Brain microvascular endothelial cell (primary cell): ENCODE measurements at regions not wholly inside any gene's neighbourhood (a gene's known extent, or its start where the extent isn't known, plus 50 kb on each side); places are given as distances from the start of the nearest gene placed in this dataset.

Experiments
- DNase-seq: peaks from one replicate; pipeline ENCODE4 v3.0.0-alpha.2; 2020
- H3K27ac ChIP-seq: fragments of 250-450 bp; sonication (Bioruptor Pico); 2 replicates; pipeline ENCODE4 v1.5.1; 2020; ENCODE audit warnings: mild to moderate bottlenecking, moderate library complexity
- H3K27me3 ChIP-seq: fragments of 250-450 bp; sonication (Bioruptor Pico); replicated peaks from 2 replicates; pipeline ENCODE4 v1.5.1; 2020; ENCODE audit warnings: mild to moderate bottlenecking
- H3K36me3 ChIP-seq: fragments of 250-450 bp; sonication (Bioruptor Pico); replicated peaks from 2 replicates; pipeline ENCODE4 v1.5.1; 2020; ENCODE audit warnings: mild to moderate bottlenecking
- H3K4me3 ChIP-seq: 2 replicates; pipeline ENCODE4 v1.5.1; 2011; ENCODE audit warnings: low read depth, mild to moderate bottlenecking, control low read depth, low read length, moderate library complexity
- CTCF ChIP-seq: IDR thresholded peaks from 2 replicates; pipeline ENCODE4 v1.5.1; 2011; ENCODE audit warnings: low read depth, mild to moderate bottlenecking, moderate library complexity, low read length, control low read depth, inconsistent platforms; ENCODE audit errors: missing control alignments
- in situ Hi-C: cut with HindIII; loops from 2 replicates; pipeline ENCODE4 v1.10.0; 2017; ENCODE audit warnings: low sequenced_read_pairs, low pct_ligation_motif_present

GRCh38 chr3:189502256-189502655 lies 128.9 kb upstream of the TP63 start:
- DNase-seq: no peak
- no peak overlapping the region for H3K27ac ChIP-seq
- no peaks in the 10 kb centered on the region for H3K27me3 ChIP-seq
- H3K4me3 ChIP-seq: no peak overlapping the region
- no peaks in the 10 kb centered on the region for H3K36me3 ChIP-seq
- in situ Hi-C loops: no loop called here
- TF ChIP-seq CTCF: no peak

GRCh38 chr3:189502676-189503257 lies 128.4 kb upstream of the TP63 start:
- no peaks in the 10 kb centered on the region for H3K27me3 ChIP-seq
- H3K27ac ChIP-seq: no peak overlapping the region
- TF ChIP-seq CTCF: no peak
- in situ Hi-C loops: no loop called here
- DNase-seq: no peak
- H3K36me3 ChIP-seq: no peaks in the 10 kb centered on the region
- no peak overlapping the region for H3K4me3 ChIP-seq

- in situ Hi-C loops: no loop called here
- H3K4me3 ChIP-seq: no peak overlapping the region
- no peak overlapping the region for H3K27ac ChIP-seq
- no peaks in the 10 kb centered on the region for H3K36me3 ChIP-seq
- no peak for TF ChIP-seq CTCF
- H3K27me3 ChIP-seq: no peaks in the 10 kb centered on the region
- DNase-seq: no peak
These were observed 123.3 kb upstream of the TP63 start for GRCh38 chr3:189507856-189508255.

GRCh38 chr3:189508784-189509501 lies 122.2 kb upstream of the TP63 start:
- DNase-seq: no peak
- H3K27ac ChIP-seq: no peak overlapping the region
- no peaks in the 10 kb centered on the region for H3K36me3 ChIP-seq
- no peak for TF ChIP-seq CTCF
- no peak overlapping the region for H3K4me3 ChIP-seq
- H3K27me3 ChIP-seq: no peaks in the 10 kb centered on the region
- in situ Hi-C loops: no loop called here

GRCh38 chr3:189512039-189512438 lies 119.2 kb upstream of the TP63 start:
- in situ Hi-C loops: no loop called here
- H3K27ac ChIP-seq: no peak overlapping the region
- H3K27me3 ChIP-seq: no peaks in the 10 kb centered on the region
- DNase-seq: no peak
- H3K36me3 ChIP-seq: no peaks in the 10 kb centered on the region
- no peak for TF ChIP-seq CTCF
- no peak overlapping the region for H3K4me3 ChIP-seq

GRCh38 chr3:189512821-189513220 lies 118.4 kb upstream of the TP63 start:
- Histone ChIP-seq H3K27me3 (no peaks in the 10 kb centered on the region), H3K36me3 (no peaks in the 10 kb centered on the region), H3K27ac (no peak overlapping the region), H3K4me3 (no peak overlapping the region)
- in situ Hi-C loops: no loop called here
- TF ChIP-seq CTCF: no peak
- DNase-seq: no peak
